ENCODE measurements at regions not wholly inside any gene's neighbourhood (a gene's known extent, or its start where the extent isn't known, plus 50 kb on each side); places are given as distances from the start of the nearest gene placed in this dataset.

- H3K27me3 ChIP-seq, result no peaks in the 10 kb centered on the region
- no peak for DNase-seq
- intact Hi-C loops (cut with DNase I; ENCODE audit: low total_unique reads), result no loop called here
- 77 to 86% methylated on average over 4 of the region's 4 CpGs for WGBS, 2 donors
- no peak overlapping the region for H3K27ac ChIP-seq
- TF ChIP-seq POLR2A (IDR thresholded peaks at IDR 0.05) (no peak), CTCF (IDR thresholded peaks at IDR 0.05) (no peak)
- H3K36me3 ChIP-seq (ENCODE audit: low read depth, missing control alignments), result no peaks in the 10 kb centered on the region
- H3K4me1 ChIP-seq, result no peaks in the 10 kb centered on the region
- no peak overlapping the region for H3K4me3 ChIP-seq
- no peaks in the 10 kb centered on the region for H3K9me3 ChIP-seq
Observed at GRCh38 chrX:6965729-6966128, 181.8 kb upstream of the STS start.

GRCh38 chrX:6962006-6962355 is 185.5 kb upstream of the STS start:
- WGBS, 2 donors, result 92 to 100% methylated on average over 2 of the region's 2 CpGs
- H3K27ac ChIP-seq, result no peak overlapping the region
- H3K4me3 ChIP-seq, result no peak overlapping the region
- no peaks in the 10 kb centered on the region for H3K9me3 ChIP-seq
- no peaks in the 10 kb centered on the region for H3K36me3 ChIP-seq (ENCODE audit: low read depth, missing control alignments)
- H3K4me1 ChIP-seq, result no peaks in the 10 kb centered on the region
- no peaks in the 10 kb centered on the region for H3K27me3 ChIP-seq
- no peak for DNase-seq
- TF ChIP-seq CTCF (IDR thresholded peaks at IDR 0.05), result no peak
- TF ChIP-seq POLR2A (IDR thresholded peaks at IDR 0.05), result no peak
- intact Hi-C loops (cut with DNase I; ENCODE audit: low total_unique reads), result no loop called here

GRCh38 chrX:6961286-6962005 is 186.1 kb upstream of the STS start:
- 83 to 85% methylated on average over 2 of the region's 2 CpGs for WGBS, 2 donors

GRCh38 chrX:6959006-6959405 is 188.5 kb upstream of the STS start:
- no peak for DNase-seq
- Histone ChIP-seq H3K4me1 (no peaks in the 10 kb centered on the region), H3K4me3 (no peak overlapping the region), H3K27me3 (no peaks in the 10 kb centered on the region), H3K9me3 (no peaks in the 10 kb centered on the region), H3K36me3 (ENCODE audit: low read depth, missing control alignments) (no peaks in the 10 kb centered on the region), H3K27ac (no peak overlapping the region)
- TF ChIP-seq POLR2A (IDR thresholded peaks at IDR 0.05), result no peak
- no peak for TF ChIP-seq CTCF (IDR thresholded peaks at IDR 0.05)
- intact Hi-C loops (cut with DNase I; ENCODE audit: low total_unique reads), result no loop called here

More at GRCh38 chrX:6961286-6962005, 186.1 kb upstream of the STS start:
- intact Hi-C loops (cut with DNase I; ENCODE audit: low total_unique reads), result no loop called here
- DNase-seq, result no peak
- no peak overlapping the region for H3K27ac ChIP-seq
- H3K9me3 ChIP-seq, result no peaks in the 10 kb centered on the region
- no peaks in the 10 kb centered on the region for H3K4me1 ChIP-seq
- H3K27me3 ChIP-seq, result no peaks in the 10 kb centered on the region
- no peaks in the 10 kb centered on the region for H3K36me3 ChIP-seq (ENCODE audit: low read depth, missing control alignments)
- TF ChIP-seq POLR2A (IDR thresholded peaks at IDR 0.05) (no peak), CTCF (IDR thresholded peaks at IDR 0.05) (no peak)
- no peak overlapping the region for H3K4me3 ChIP-seq

GRCh38 chrX:6954836-6955235 is 192.7 kb upstream of the STS start:
- H3K4me1 ChIP-seq, result no peaks in the 10 kb centered on the region
- no peak for TF ChIP-seq POLR2A (IDR thresholded peaks at IDR 0.05)
- no peak for TF ChIP-seq CTCF (IDR thresholded peaks at IDR 0.05)
- H3K9me3 ChIP-seq, result no peaks in the 10 kb centered on the region
- no peaks in the 10 kb centered on the region for H3K27me3 ChIP-seq
- intact Hi-C loops (cut with DNase I; ENCODE audit: low total_unique reads), result no loop called here
- no peak for DNase-seq
- no peaks in the 10 kb centered on the region for H3K36me3 ChIP-seq (ENCODE audit: low read depth, missing control alignments)
- no peak overlapping the region for H3K27ac ChIP-seq
- WGBS, 2 donors, result 40% methylated on average over 1 of the region's 1 CpG; no CpG with 5 or more reads in 1 of the 2 donors
- H3K4me3 ChIP-seq, result no peak overlapping the region

Data from testis (tissue), 2 donors.